Adipocyte (in vitro differentiated cells): ENCODE measurements at regions not wholly inside any gene's neighbourhood (a gene's known extent, or its start where the extent isn't known, plus 50 kb on each side); places are given as distances from the start of the nearest gene placed in this dataset.

Experiments used
- DNase-seq: peaks from one replicate; pipeline ENCODE4 v3.0.0-alpha.2; 2015; ENCODE audit warnings: low read depth
- H3K27me3 ChIP-seq: replicated peaks from 2 replicates; pipeline ENCODE4 v1.7.0; 2013; ENCODE audit warnings: mild to moderate bottlenecking, low read length, moderate library complexity; ENCODE audit not compliant: control insufficient read depth, insufficient read depth
- H3K36me3 ChIP-seq: 2 replicates; pipeline ENCODE4 v1.7.0; 2013; ENCODE audit warnings: low read length, mild to moderate bottlenecking, moderate library complexity; ENCODE audit not compliant: control insufficient read depth, insufficient read depth, severe bottlenecking
- H3K4me1 ChIP-seq: 2 replicates; pipeline ENCODE4 v1.7.0; 2013; ENCODE audit warnings: mild to moderate bottlenecking, low read length, moderate library complexity; ENCODE audit not compliant: control insufficient read depth, insufficient read depth
- H3K4me3 ChIP-seq: 2 replicates; pipeline ENCODE4 v1.7.0; 2013; ENCODE audit warnings: mild to moderate bottlenecking, low read length, moderate library complexity
- H3K9ac ChIP-seq: 2 replicates; pipeline ENCODE4 v1.7.0; 2013; ENCODE audit warnings: mild to moderate bottlenecking, low read length, moderate library complexity
- H3K9me3 ChIP-seq: 2 replicates; pipeline ENCODE4 v1.7.0; 2013; ENCODE audit warnings: mild to moderate bottlenecking, low read length, moderate library complexity; ENCODE audit not compliant: control insufficient read depth

- no peak for DNase-seq
Measured at GRCh38 chr9:73838871-73839270, 658.3 kb upstream of the RORB start.

GRCh38 chr9:73839471-73839870, 657.7 kb upstream of the RORB start:
- Histone ChIP-seq H3K9me3 (no peaks in the 10 kb centered on the region), H3K4me1 (no peaks in the 10 kb centered on the region), H3K27me3 (no peaks in the 10 kb centered on the region), H3K36me3 (no peaks in the 10 kb centered on the region), H3K4me3 (no peak overlapping the region), H3K9ac (no peak overlapping the region)
- DNase-seq = no peak

More at GRCh38 chr9:73838871-73839270, 658.3 kb upstream of the RORB start:
- no peak overlapping the region for H3K9ac ChIP-seq
- H3K27me3 ChIP-seq = no peaks in the 10 kb centered on the region
- H3K36me3 ChIP-seq = no peaks in the 10 kb centered on the region
- no peaks in the 10 kb centered on the region for H3K4me1 ChIP-seq
- H3K9me3 ChIP-seq = no peaks in the 10 kb centered on the region
- no peak overlapping the region for H3K4me3 ChIP-seq

GRCh38 chr9:73841018-73841417, 656.1 kb upstream of the RORB start:
- no peaks in the 10 kb centered on the region for H3K4me1 ChIP-seq
- H3K27me3 ChIP-seq = no peaks in the 10 kb centered on the region
- DNase-seq = no peak
- H3K9me3 ChIP-seq = no peaks in the 10 kb centered on the region
- H3K36me3 ChIP-seq = no peaks in the 10 kb centered on the region
- H3K4me3 ChIP-seq = no peak overlapping the region
- no peak overlapping the region for H3K9ac ChIP-seq

GRCh38 chr9:73844135-73844534, 653.0 kb upstream of the RORB start:
- no peak overlapping the region for H3K9ac ChIP-seq

GRCh38 chr9:73845539-73845938, 651.6 kb upstream of the RORB start:
- Histone ChIP-seq H3K4me1 (no peaks in the 10 kb centered on the region), H3K9me3 (no peaks in the 10 kb centered on the region), H3K36me3 (no peaks in the 10 kb centered on the region), H3K4me3 (no peak overlapping the region), H3K27me3 (no peaks in the 10 kb centered on the region), H3K9ac (no peak overlapping the region)
- no peak for DNase-seq

More at GRCh38 chr9:73844135-73844534, 653.0 kb upstream of the RORB start:
- Histone ChIP-seq H3K9me3 (no peaks in the 10 kb centered on the region), H3K4me1 (no peaks in the 10 kb centered on the region), H3K36me3 (no peaks in the 10 kb centered on the region), H3K4me3 (no peak overlapping the region), H3K27me3 (no peaks in the 10 kb centered on the region)
- no peak for DNase-seq

- Histone ChIP-seq H3K36me3 (no peaks in the 10 kb centered on the region), H3K4me3 (no peak overlapping the region), H3K4me1 (no peaks in the 10 kb centered on the region), H3K27me3 (no peaks in the 10 kb centered on the region), H3K9me3 (no peaks in the 10 kb centered on the region), H3K9ac (no peak overlapping the region)
- DNase-seq = peak; percentile 35
Measured at GRCh38 chr9:73845954-73846690, 651.0 kb upstream of the RORB start.

- DNase-seq = no peak
- Histone ChIP-seq H3K27me3 (no peaks in the 10 kb centered on the region), H3K9me3 (no peaks in the 10 kb centered on the region), H3K4me1 (no peaks in the 10 kb centered on the region), H3K36me3 (no peaks in the 10 kb centered on the region), H3K4me3 (no peak overlapping the region), H3K9ac (no peak overlapping the region)
Measured at GRCh38 chr9:73847536-73847935, 649.6 kb upstream of the RORB start.

- H3K9ac ChIP-seq = no peak overlapping the region
- no peaks in the 10 kb centered on the region for H3K4me1 ChIP-seq
- no peaks in the 10 kb centered on the region for H3K27me3 ChIP-seq
- H3K4me3 ChIP-seq = no peak overlapping the region
- no peak for DNase-seq
- no peaks in the 10 kb centered on the region for H3K36me3 ChIP-seq
- H3K9me3 ChIP-seq = no peaks in the 10 kb centered on the region
Measured at GRCh38 chr9:73853549-73853948, 643.6 kb upstream of the RORB start.

GRCh38 chr9:73855206-73855605, 641.9 kb upstream of the RORB start:
- Histone ChIP-seq H3K9me3 (no peaks in the 10 kb centered on the region), H3K4me1 (no peaks in the 10 kb centered on the region), H3K4me3 (no peak overlapping the region), H3K27me3 (no peaks in the 10 kb centered on the region), H3K9ac (no peak overlapping the region), H3K36me3 (no peaks in the 10 kb centered on the region)
- no peak for DNase-seq

GRCh38 chr9:73863924-73864323, 633.2 kb upstream of the RORB start:
- Histone ChIP-seq H3K27me3 (no peaks in the 10 kb centered on the region), H3K4me3 (no peak overlapping the region), H3K36me3 (no peaks in the 10 kb centered on the region), H3K9me3 (no peaks in the 10 kb centered on the region), H3K4me1 (no peaks in the 10 kb centered on the region), H3K9ac (no peak overlapping the region)
- DNase-seq = peak; percentile 12

- H3K4me3 ChIP-seq = no peak overlapping the region
- H3K9ac ChIP-seq = no peak overlapping the region
- no peaks in the 10 kb centered on the region for H3K36me3 ChIP-seq
- H3K27me3 ChIP-seq = no peaks in the 10 kb centered on the region
- no peaks in the 10 kb centered on the region for H3K4me1 ChIP-seq
- no peak for DNase-seq
- no peaks in the 10 kb centered on the region for H3K9me3 ChIP-seq
Measured at GRCh38 chr9:73866451-73866850, 630.7 kb upstream of the RORB start.

GRCh38 chr9:73869264-73869663, 627.9 kb upstream of the RORB start:
- DNase-seq = peak; percentile 75
- no peak overlapping the region for H3K4me3 ChIP-seq

More at GRCh38 chr9:73869264-73869663, 627.9 kb upstream of the RORB start:
- H3K4me1 ChIP-seq = no peaks in the 10 kb centered on the region
- no peaks in the 10 kb centered on the region for H3K27me3 ChIP-seq
- H3K9me3 ChIP-seq = no peaks in the 10 kb centered on the region
- no peaks in the 10 kb centered on the region for H3K36me3 ChIP-seq
- no peak overlapping the region for H3K9ac ChIP-seq
